ENCODE measurements at regions not wholly inside any gene's neighbourhood (a gene's known extent, or its start where the extent isn't known, plus 50 kb on each side); places are given as distances from the start of the nearest gene placed in this dataset.

GRCh38 chr4:140316799-140317198 lies 56.6 kb upstream of the SCOC start:
- DNase-seq (ENCODE audit: low read depth in 4 of 4, low spot score in 3 of 4), result no peak

- no peak for DNase-seq (ENCODE audit: low read depth in 4 of 4, low spot score in 3 of 4)
These were observed 57.5 kb upstream of the SCOC start for GRCh38 chr4:140315970-140316369.

- DNase-seq (ENCODE audit: low read depth in 4 of 4, low spot score in 3 of 4), result no peak
These were observed 58.0 kb upstream of the SCOC start for GRCh38 chr4:140315438-140315837.

DNA sequence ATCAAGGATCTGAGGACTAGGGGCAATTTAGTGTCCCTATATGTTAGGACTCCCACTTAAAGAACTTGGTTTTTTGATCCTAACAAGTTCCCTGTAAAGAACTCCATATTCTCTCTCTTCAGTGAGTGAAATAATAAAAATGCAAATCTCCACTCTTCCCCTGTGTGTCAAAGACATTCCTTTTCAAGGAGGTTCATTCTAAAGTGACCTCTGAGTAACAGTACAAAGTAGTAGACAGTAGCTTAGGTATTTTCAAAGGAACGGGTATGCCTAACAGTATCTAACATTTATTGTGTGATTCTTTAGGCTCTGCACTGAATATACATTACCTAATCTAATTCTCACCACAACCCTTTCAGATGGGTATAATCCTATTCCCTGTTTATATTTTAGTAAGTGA lies 58.4 kb upstream of the SCOC start:
- no peak for DNase-seq (ENCODE audit: low read depth in 4 of 4, low spot score in 3 of 4)

DNA sequence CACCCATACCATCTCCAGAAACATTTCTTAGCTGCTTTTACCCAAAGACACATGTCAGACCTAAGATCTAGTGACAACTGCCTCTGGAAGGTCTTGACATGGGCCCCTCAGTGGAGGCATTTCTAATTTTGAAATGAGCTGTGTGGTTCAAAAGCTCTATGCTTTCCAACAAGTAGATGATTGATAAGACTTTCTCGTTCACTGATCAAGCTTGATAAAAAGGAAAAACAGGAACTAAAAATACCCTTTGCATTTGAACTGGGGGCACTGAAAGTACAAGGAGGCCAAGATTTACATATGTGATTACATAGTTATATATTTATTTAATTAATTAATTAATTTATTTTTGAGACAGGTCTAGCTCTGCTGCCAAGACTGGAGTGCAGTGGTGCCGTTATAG lies 61.3 kb upstream of the SCOC start:
- DNase-seq (ENCODE audit: low read depth in 4 of 4, low spot score in 3 of 4), result no peak

GRCh38 chr4:140311257-140311835 lies 62.1 kb upstream of the SCOC start:
- DNase-seq (ENCODE audit: low read depth in 4 of 4, low spot score in 3 of 4), result no peak

- DNase-seq (ENCODE audit: low read depth in 4 of 4, low spot score in 3 of 4), result no peak
These were observed 64.1 kb upstream of the SCOC start for GRCh38 chr4:140309124-140309870.

DNA sequence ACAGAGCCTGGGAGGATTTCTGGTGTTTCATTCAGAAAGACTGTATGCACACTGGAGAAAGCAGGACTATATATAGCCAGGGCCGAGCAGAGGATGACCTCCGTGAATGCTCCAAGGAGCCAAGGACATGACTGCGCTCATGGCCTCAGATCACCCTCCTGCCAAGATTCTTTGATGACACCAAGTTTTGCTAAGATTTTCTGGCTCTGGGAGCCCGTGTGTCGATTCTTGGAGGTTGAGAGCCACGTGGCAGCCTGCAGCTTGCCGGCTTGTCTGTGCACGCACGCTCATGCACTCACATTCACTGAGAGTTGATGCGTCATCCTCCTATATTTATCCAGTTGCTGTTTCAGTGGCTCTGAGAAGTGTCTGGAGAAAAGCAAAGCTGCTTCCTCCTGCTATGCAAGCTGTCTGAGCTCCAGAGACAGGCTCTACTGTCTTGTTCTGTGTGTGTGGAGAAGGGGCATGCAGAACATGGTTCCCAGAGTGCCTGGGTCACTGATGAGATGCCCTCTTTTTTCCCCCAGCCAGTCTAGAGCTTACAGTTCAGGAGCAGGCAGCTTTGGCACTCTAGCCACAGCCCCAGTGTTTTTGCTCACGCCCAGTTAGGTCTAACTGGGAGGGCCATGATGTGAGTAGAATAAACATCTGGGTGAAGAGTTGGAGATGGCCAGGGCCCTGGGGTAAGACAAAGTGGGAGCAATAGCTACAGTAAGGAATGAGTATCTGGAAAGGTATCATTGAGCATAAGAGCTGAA lies 64.9 kb upstream of the SCOC start:
- no peak for DNase-seq (ENCODE audit: low read depth in 4 of 4, low spot score in 3 of 4)

DNA sequence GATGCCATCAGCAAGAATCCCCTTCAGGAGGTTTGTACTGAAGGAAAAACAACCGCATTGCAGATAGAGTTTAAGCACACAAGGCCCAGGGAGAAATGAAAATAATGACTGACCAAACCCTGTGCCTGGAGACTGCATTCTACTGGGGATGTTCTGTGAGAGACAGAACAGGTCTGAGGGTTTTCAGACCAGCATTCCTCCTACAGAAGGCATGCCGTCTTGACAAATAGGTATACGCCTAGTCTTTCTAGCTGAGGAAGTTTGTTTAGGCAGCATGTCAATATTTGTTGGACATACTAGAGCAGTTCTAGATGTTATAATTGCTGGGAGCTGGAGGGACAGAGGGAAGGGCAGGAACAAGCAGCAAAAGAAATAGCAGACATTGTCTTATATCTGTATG lies 68.4 kb upstream of the SCOC start:
- no peak for DNase-seq (ENCODE audit: low read depth in 4 of 4, low spot score in 3 of 4)

GRCh38 chr4:140304346-140304745 lies 69.1 kb upstream of the SCOC start:
- DNase-seq (ENCODE audit: low read depth in 4 of 4, low spot score in 3 of 4), result no peak

DNA sequence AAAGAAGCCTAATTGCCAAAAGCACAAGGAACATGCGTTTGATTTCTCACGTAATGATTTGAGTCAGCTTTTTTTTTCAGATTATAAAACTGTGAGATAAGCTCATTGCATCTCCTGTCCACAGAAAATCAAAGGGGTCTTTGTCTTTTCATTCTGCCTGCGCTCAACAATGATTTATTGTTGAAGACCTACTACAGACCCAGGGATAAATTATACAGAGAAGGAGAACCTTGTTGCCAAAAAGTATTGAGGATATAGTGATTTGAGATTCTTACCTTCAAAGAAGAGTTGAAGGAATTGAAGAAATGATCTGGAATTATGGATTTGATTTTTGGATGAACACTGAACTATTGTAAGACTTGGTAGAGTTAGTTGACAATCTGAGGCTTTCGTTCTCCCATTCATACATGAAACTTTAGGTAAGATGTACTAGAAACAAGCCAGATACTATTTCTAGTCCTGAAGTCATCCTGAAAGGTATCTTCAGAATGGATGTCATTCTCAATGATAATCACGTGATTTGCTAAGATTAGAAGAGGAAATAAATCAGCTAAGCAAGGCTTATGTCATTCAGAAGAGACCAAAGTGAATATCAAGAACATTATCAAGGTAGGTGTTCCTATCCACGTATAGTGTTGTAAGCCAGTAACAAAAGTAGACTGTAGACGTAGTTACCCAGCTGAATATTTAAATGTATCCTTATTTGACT lies 71.1 kb upstream of the SCOC start:
- no peak for DNase-seq (ENCODE audit: low read depth in 4 of 4, low spot score in 3 of 4)

DNA sequence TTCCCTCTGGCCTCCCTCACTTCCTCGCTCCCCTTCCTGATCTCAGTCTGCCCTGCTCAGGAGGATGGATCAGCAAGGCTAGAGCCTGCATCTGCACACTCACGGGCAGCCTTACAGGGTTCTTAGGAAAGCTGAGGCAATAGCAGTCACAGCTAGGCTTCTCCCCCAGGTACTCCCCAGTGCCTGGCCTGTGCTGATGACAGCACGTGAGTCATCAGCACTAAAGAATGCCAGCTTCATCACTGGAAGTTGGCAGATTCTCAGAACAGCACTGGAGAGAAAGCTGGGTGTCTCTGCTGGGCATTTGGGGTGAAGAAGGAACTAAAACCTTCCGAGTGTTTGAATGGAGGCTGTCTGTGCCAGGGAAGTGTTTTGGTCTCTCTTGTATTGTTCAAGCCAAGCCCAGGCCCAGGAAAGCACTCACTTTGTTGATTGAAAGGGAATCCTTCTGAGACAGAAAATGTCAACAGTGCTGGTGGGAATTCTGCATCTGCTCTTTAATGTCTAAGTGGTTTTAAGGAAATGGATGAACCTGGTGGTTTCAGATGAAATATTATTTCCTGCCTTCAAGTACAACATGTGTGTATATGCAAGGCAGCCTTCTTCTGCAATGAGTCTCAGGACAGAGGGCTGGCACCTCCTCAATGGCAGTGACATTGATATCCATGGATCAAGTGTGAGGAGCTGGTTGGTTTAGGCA lies 73.0 kb upstream of the SCOC start:
- DNase-seq (ENCODE audit: low read depth in 4 of 4, low spot score in 3 of 4), result no peak

DNA sequence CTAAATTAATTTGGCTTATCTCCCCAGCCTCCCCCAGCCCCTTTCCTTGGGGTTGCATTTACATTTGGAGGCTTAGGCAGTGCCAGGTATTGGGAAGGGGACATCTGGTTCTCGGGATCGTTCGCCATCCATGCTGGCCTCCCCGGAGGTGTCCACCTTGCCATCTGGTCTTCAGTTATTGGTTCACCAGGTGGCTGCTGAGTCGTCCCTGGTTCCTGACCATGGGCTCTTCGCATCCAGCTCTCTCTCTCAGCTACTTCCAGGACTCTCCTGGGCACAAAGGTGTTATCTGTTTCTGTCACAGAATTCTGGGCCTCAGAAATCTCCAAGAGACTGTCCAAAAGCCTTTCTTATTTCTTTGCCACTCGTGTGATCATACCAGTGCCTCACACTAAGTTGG lies 75.4 kb upstream of the SCOC start:
- no peak for DNase-seq (ENCODE audit: low read depth in 4 of 4, low spot score in 3 of 4)

DNA sequence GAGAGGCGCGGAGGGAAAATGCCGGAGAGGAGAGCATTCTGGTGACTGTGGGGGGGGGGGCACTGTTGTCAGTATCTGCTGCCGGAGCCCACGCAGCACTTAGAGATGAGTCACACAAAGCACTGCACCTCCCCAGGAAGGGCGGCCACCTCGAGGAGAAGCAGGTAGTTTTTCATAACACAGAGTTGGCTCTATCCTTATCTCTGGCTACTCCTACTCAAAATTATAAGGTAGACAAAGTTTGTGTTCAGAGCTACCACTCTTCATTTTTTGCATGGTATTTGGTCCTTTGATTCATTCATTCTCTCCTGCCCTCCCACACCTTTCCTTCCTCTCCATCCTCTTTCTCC lies 76.2 kb upstream of the SCOC start:
- no peak for DNase-seq (ENCODE audit: low read depth in 4 of 4, low spot score in 3 of 4)

GRCh38 chr4:140296335-140297220 lies 76.9 kb upstream of the SCOC start:
- no peak for DNase-seq (ENCODE audit: low read depth in 4 of 4, low spot score in 3 of 4)

GRCh38 chr4:140293979-140294378 lies 79.5 kb upstream of the SCOC start:
- no peak for DNase-seq (ENCODE audit: low read depth in 4 of 4, low spot score in 3 of 4)

DNA sequence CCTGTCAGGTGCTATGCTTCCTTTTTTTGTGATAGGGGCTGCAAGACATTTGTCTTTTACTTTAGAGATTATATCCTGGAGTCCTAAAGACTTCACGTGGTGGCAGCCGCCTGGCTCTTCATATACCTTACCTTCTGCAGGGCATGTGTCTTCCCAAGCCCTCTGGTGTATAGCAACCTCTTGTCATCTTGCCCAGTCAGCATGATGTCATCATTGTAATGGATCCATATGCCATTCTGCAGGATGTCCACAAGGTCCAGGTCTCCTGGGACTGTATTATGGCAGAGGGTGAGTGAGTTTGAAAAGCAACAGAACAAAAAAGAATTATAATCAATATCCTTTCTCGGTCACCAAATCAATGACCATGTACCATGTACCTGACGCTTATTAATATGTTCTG lies 82.2 kb upstream of the SCOC start:
- no peak for DNase-seq (ENCODE audit: low read depth in 4 of 4, low spot score in 3 of 4)

DNA sequence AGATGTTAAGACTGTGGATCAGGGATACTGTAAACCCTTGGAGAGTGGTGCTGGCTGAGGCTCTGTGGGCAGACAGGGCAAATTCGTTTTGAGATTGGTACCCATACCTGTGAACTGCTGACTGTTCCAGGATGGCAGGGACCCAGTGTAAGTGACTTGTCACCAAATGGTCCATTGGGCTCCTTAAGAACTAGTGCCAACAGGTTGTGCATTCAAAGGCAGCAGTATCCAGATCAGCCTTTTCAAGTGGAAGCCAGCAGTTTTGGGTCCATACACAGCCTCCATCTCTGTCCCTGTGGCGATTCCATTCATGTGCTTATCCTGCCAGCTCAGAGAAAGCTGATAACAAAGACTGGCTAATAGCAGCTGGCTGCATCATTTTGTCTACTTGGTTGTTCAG lies 84.0 kb upstream of the SCOC start:
- no peak for DNase-seq (ENCODE audit: low read depth in 4 of 4, low spot score in 3 of 4)

DNA sequence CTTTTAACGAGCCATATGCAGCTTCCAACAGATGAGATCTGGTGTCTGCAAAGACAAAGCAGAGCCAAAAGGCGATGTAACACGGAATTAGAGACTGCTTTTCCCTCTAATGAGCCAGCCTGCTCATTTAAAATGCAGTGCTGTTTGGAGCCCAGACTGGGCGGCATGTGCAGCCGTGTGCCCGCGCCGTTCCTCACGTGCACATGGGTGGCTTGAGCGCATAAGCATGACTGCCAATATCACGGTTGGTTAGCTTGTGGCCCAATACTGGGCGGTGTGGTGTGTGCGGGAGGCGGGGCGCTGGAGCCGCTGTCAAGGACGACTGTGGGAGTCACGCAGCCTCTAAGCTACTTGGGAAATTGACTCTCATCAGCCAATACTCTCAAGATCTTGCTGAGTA lies 87.0 kb upstream of the SCOC start:
- peak in 2 of 4 donors; percentile 27 to 33 for DNase-seq (ENCODE audit: low read depth in 4 of 4, low spot score in 3 of 4)

DNA sequence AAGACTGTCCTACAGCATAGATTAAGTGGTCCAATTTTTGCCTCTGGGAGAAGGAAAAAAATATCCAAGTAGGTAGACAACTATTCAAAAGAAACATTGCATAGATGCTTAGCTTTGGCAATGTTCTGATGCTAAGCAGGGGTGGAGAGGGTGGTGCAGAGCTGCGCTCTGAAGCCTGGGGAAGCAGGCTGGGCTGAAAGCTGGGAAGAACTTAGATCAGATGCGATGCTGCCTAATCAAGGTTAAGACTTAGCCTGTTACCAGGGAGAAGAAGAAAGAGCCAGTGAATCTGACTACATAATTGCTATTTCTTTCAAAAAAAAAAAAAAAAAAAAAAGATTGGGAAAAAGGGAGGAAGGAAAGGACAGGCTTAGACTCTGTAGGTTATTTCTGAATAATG lies 89.0 kb upstream of the SCOC start:
- DNase-seq (ENCODE audit: low read depth in 4 of 4, low spot score in 3 of 4), result no peak
